Amniotic epithelial cell (primary cell): ENCODE measurements at regions not wholly inside any gene's neighbourhood (a gene's known extent, or its start where the extent isn't known, plus 50 kb on each side); places are given as distances from the start of the nearest gene placed in this dataset.
"Not testable (repeated sequence)": the region's sequence is repeated elsewhere in the genome, so short reads cannot be mapped to it uniquely, and the experiment has no call there.

Experiments
- DNase-seq: peaks from one replicate; pipeline ENCODE4 v3.0.0-alpha.2; 2010; ENCODE audit warnings: low read depth

- no peak for DNase-seq
Observed at GRCh38 chrX:138018145-138018799, 452.3 kb downstream of the ZIC3 start.

GRCh38 chrX:138020941-138021340 lies 455.0 kb downstream of the ZIC3 start:
- no peak for DNase-seq

GRCh38 chrX:138026211-138026610 lies 460.3 kb downstream of the ZIC3 start:
- no peak for DNase-seq

DNA sequence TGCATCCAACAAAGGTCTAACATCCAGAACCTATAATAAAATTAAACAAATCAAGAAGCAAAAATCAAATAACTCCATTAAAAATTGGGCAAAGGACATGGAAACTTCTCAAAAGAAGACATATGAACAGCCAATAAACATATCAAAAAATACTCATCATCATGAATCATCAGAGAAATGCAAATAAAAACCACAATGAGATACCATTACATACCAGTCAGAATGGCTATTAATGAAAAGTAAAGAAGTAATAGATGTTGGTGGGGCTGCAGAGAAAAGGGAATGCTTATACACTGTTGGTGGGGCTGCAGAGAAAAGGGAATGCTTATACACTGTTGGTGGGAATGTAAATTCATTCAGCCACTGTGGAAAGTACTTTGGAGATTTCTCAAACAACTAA lies 465.8 kb downstream of the ZIC3 start:
- no peak for DNase-seq

DNA sequence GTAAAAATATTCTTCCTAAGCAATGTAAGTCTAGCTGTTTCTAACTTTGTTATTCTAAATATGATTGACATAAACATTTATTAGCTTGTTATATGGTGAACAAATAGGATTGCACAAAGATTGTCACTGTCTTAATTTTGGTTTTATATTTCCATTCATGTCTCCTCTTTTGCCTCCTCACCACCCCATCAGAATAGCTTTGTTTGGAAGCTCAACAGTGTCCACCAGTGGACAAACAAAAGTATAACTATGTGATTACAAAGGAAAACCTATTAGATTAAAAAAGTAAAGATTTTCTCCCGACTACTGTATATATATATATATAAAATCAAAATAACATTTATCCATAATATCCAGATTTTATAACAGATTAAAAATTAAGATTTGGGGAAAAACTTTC lies 468.2 kb downstream of the ZIC3 start:
- DNase-seq: no peak

GRCh38 chrX:138037548-138037947 lies 471.6 kb downstream of the ZIC3 start:
- no peak for DNase-seq

DNA sequence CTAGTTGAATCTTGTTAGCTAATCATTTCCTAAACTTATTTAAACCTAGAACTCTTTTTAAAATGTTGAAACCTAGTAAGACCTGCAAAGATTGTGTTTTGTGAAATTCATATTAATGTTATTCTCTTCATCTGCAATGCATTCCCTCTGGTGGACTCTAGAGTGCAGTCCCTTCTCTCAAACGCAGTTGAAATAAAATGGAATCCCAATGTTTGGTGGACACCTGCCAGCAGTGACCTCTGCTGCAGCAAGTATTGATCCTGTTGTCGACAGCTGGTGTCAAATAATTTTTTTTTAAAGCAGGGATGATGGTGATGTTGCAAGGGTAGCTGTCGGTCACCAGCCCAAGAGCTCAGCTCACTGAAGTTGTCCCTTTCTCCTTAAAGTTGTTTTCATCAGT lies 492.0 kb downstream of the ZIC3 start:
- DNase-seq: no peak

GRCh38 chrX:138058931-138059330 lies 493.0 kb downstream of the ZIC3 start:
- no peak for DNase-seq

DNA sequence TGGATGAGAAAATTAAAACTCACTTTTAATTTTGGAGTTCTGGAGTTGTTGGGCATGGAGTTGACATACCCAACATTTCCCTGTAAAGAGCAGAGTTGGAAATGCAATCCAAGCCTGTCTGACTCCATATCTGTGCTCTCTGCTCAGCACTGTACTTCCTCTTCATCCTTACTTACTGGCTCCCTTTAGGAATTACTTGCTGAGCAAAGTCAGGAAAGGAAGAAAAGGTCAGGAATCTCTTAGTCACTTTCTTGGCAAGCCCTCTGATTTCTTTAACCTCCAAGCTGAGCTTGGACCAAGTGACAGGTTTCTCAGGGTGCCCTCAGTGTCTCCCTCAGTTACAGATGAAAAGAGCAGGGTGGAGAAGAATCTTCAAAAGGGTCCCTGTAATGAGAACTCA lies 501.5 kb downstream of the ZIC3 start:
- DNase-seq: no peak

DNA sequence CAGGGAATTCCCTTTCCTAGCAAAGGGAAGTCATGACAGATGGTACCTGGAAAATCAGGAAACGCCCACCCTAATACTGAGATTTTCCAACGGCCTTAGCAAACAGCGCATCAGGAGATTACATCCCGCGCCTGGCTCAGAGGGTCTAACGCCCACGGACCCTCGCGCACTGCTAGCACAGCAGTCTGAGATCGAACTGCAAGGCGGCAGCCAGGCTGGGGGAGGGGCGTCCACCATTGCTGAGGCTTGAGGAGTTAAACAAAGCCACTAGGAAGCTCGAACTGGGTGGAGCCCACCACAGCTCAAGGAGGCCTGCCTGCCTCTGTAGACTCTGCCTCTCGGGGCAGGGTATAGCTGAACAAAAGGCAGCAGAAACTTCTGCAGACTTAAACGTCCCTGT lies 507.7 kb downstream of the ZIC3 start:
- DNase-seq: no peak

- no peak for DNase-seq
Observed at GRCh38 chrX:138082251-138082650, 516.3 kb downstream of the ZIC3 start.

DNA sequence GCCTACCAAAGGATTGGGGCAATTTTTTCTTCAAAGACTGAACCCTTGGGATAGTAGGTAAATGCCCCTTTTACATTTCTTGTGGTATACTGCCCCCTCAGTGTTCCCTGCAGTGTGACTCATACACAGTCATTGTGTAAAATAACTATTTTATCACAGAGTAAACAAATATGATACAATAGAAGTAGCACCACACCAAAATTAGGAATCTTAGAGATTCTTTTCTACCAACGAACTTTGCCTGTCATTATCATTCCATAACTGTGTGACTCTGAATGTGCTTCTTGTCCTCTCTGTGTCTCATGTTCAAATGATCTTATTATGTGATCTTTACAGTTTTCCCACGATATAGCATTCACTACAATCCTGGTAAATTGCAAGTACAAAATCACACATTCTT lies 517.0 kb downstream of the ZIC3 start:
- DNase-seq: no peak

DNA sequence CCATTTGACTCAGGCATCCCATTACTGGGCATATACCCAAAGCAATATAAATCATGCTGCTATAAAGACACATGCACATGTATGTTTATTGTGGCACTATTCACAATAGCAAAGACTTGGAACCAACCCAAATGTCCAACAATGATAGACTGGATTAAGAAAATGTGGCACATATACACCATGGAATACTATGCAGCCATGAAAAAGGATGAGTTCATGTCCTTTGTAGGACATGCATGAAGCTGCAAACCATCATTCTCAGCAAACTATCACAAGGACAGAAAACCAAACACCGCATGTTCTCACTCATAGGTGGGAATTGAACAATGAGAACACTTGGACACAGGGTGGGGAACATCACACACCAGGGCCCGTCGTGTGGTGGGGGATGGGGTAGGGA lies 545.0 kb downstream of the ZIC3 start:
- not testable (repeated sequence) for DNase-seq

- no peak for DNase-seq
Observed at GRCh38 chrX:138127314-138127713, 561.4 kb downstream of the ZIC3 start.

- DNase-seq: peak; percentile 2
Observed at GRCh38 chrX:138128027-138128671, 562.2 kb downstream of the ZIC3 start.

DNA sequence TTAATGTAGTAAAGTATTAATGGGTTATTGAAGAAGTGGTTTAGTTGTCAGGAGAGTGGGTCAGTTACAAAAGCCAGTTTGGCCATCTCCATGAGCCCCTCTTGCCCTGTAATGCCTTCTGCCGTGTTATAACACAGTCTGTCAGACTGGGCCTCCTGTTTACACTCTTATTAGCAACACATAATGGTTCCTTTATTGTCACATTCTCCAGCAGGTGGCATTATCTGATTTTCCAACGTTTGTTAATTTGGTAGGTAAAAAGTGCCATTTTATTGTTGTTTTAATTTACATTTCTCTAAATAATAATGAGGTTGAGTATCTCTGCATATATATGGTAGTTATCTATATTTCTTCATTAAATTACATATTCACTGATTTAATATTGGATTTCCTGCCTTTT lies 560.8 kb downstream of the FGF13 start:
- DNase-seq: no peak

- no peak for DNase-seq
Observed at GRCh38 chrX:138157850-138158249, 553.7 kb downstream of the FGF13 start.

DNA sequence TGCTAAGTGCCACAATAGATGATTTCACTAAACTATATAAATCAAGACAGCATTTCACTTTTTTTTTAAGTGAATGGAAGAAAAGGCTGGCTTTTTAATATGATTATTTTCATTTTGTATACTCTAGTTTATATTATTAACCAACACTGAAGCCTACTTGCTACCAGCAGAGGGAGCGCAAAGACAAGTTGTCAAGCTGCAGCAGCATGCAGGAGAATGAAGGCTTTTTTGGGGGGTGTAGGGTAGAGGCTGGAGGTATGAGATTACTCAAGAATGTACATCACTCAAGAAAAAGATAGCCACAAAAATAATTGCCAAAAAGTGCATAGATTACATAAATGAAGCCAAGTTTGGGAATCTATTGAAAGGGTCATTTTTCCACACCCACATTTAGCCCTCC lies 519.5 kb downstream of the FGF13 start:
- DNase-seq: no peak

- no peak for DNase-seq
Observed at GRCh38 chrX:138229718-138230117, 481.8 kb downstream of the FGF13 start.

DNA sequence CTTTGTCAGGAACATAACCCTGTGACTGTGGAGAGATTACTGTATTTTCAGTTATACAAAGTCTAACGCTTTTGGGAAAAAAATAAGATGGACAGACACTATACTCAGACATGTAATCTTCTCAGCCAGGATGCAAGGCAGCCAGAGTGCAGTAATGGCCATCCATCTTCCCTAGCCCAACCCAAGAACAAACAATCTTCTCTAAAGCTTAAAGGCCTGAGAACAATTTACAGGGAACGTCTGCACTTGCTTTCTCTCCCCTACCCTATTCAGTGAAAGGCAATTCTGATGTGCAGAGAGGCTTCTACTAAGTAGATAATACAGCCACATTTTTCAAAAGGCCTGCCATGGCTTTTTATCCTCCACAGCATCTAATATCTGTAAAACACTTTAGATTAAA lies 471.3 kb downstream of the FGF13 start:
- no peak for DNase-seq

- no peak for DNase-seq
Observed at GRCh38 chrX:138254001-138254400, 457.5 kb downstream of the FGF13 start.

GRCh38 chrX:138255373-138255772 lies 456.1 kb downstream of the FGF13 start:
- DNase-seq: no peak

DNA sequence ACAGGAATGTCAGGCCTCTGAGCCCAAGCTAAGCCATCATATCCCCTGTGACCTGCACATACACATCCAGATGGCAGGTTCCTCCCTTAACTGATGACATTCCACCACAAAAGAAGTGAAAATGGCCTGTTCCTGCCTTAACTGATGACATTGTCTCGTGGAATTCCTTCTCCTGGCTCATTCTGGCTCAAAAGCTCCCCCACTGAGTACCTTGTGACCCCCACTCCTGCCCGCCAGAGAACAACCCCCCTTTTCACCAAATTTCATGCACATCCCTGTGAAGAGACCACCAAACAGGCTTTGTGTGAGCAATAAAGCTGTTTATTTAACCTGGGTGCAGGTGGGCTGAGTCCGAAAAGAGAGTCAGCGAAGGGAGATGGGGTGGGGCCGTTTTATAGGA lies 447.4 kb downstream of the FGF13 start:
- DNase-seq: not testable (repeated sequence)

GRCh38 chrX:138270931-138271330 lies 440.6 kb downstream of the FGF13 start:
- no peak for DNase-seq
